Kidney epithelial cell (primary cell): ENCODE measurements at regions not wholly inside any gene's neighbourhood (a gene's known extent, or its start where the extent isn't known, plus 50 kb on each side); places are given as distances from the start of the nearest gene placed in this dataset.
"Not testable (repeated sequence)": the region's sequence is repeated elsewhere in the genome, so short reads cannot be mapped to it uniquely, and the experiment has no call there.

Experiments used
- DNase-seq: peaks from one replicate; pipeline ENCODE4 v3.0.0-alpha.2; 2010; ENCODE audit warnings: low read depth
- H3K27me3 ChIP-seq: 2 replicates; pipeline ENCODE4 v1.6.0; 2011; ENCODE audit warnings: low read length; ENCODE audit not compliant: control insufficient read depth, insufficient read depth
- H3K36me3 ChIP-seq: 2 replicates; pipeline ENCODE4 v1.5.1; 2011; ENCODE audit warnings: low read length; ENCODE audit not compliant: control insufficient read depth, insufficient read depth
- H3K4me3 ChIP-seq: 2 replicates; pipeline ENCODE4 v1.5.1; 2011; ENCODE audit warnings: low read depth, mild to moderate bottlenecking, control low read depth, low read length
- CTCF ChIP-seq: IDR thresholded peaks from 2 replicates; pipeline ENCODE4 v1.5.1; 2011; ENCODE audit warnings: mild to moderate bottlenecking, moderate library complexity, low read length, control low read depth, inconsistent platforms; ENCODE audit not compliant: insufficient read depth, poor library complexity, severe bottlenecking

GRCh38 chr12:83276904-83277303 lies 590.2 kb downstream of the TMTC2 start:
- Histone ChIP-seq H3K27me3 (no peaks in the 10 kb centered on the region), H3K36me3 (no peaks in the 10 kb centered on the region), H3K4me3 (no peak overlapping the region)
- DNase-seq, result no peak
- TF ChIP-seq CTCF, result no peak

- Histone ChIP-seq H3K36me3 (no peaks in the 10 kb centered on the region), H3K4me3 (no peak overlapping the region), H3K27me3 (no peaks in the 10 kb centered on the region)
- no peak for TF ChIP-seq CTCF
- no peak for DNase-seq
Observed at GRCh38 chr12:83271201-83271600, 584.5 kb downstream of the TMTC2 start.

GRCh38 chr12:83265808-83266207 lies 579.1 kb downstream of the TMTC2 start:
- no peak for DNase-seq
- Histone ChIP-seq H3K27me3 (no peaks in the 10 kb centered on the region), H3K36me3 (no peaks in the 10 kb centered on the region), H3K4me3 (no peak overlapping the region)
- no peak for TF ChIP-seq CTCF

GRCh38 chr12:83261998-83262397 lies 575.3 kb downstream of the TMTC2 start:
- TF ChIP-seq CTCF, result no peak
- no peak overlapping the region for H3K4me3 ChIP-seq
- no peaks in the 10 kb centered on the region for H3K36me3 ChIP-seq
- no peak for DNase-seq
- H3K27me3 ChIP-seq, result no peaks in the 10 kb centered on the region

GRCh38 chr12:83260126-83260525 lies 573.4 kb downstream of the TMTC2 start:
- H3K27me3 ChIP-seq, H3K4me3 ChIP-seq, DNase-seq, H3K36me3 ChIP-seq: not testable (repeated sequence)

- Histone ChIP-seq H3K36me3 (no peaks in the 10 kb centered on the region), H3K27me3 (no peaks in the 10 kb centered on the region), H3K4me3 (no peak overlapping the region)
- no peak for DNase-seq
- TF ChIP-seq CTCF, result no peak
Observed at GRCh38 chr12:83257726-83258125, 571.0 kb downstream of the TMTC2 start.
